Naive thymus-derived CD8-positive, alpha-beta T cell (primary cell): ENCODE measurements at regions not wholly inside any gene's neighbourhood (a gene's known extent, or its start where the extent isn't known, plus 50 kb on each side); places are given as distances from the start of the nearest gene placed in this dataset.

ENCODE experiments used
- ATAC-seq, 2 donors: fragments of 150-1000 bp; cut with Tn5 transposase in 1 of 2; sonication (Bioruptor Pico), chemical (Tn5 transposase) in 1 of 2; 1 replicate in 1 of 2; 2 replicates in 1 of 2; pipeline ENCODE4 v1.10.0; 2021; ENCODE audit warnings: mild to moderate bottlenecking in 2 of 2, moderate library complexity in 2 of 2
- POLR2A ChIA-PET: fragments of 350-600 bp; sonication (Branson Sonifier 250); formaldehyde crosslinking; loops from one replicate; lab custom pipeline; 2021; ENCODE audit warnings: antibody characterized with exemption; lab: Charles Lee
- DNase-seq, 10 donors: peaks; one replicate each; pipeline versions ENCODE4 v3.0.0 to v3.0.0-alpha.2; 2020 to 2022
- H3K27ac Mint-ChIP-seq, 10 donors: one replicate each; pipeline ENCODE4 v1.8.0; 2020 to 2022; ENCODE audit warnings: mild to moderate bottlenecking in 10 of 10, mixed read lengths in 10 of 10, moderate library complexity in 4 of 10, inconsistent platforms in 1 of 10
- H3K27me3 Mint-ChIP-seq, 5 donors: one replicate each; pipeline ENCODE4 v1.8.0; 2021 to 2022; ENCODE audit warnings: mixed read lengths in 5 of 5
- H3K36me3 Mint-ChIP-seq, 3 donors: one replicate each; pipeline ENCODE4 v1.8.0; 2020 to 2022; ENCODE audit warnings: mixed read lengths in 3 of 3, mild to moderate bottlenecking in 2 of 3, inconsistent platforms in 1 of 3
- H3K4me1 Mint-ChIP-seq, 4 donors: one replicate each; pipeline ENCODE4 v1.8.0; 2021 to 2022; ENCODE audit warnings: mixed read lengths in 4 of 4
- H3K4me3 Mint-ChIP-seq, 10 donors: one replicate each; pipeline ENCODE4 v1.8.0; 2020 to 2022; ENCODE audit warnings: mild to moderate bottlenecking in 10 of 10, mixed read lengths in 10 of 10, moderate library complexity in 6 of 10, inconsistent platforms in 1 of 10
- H3K9me3 Mint-ChIP-seq, 9 donors: one replicate each; pipeline ENCODE4 v1.8.0; 2020 to 2022; ENCODE audit warnings: mixed read lengths in 9 of 9, mild to moderate bottlenecking in 3 of 9, inconsistent platforms in 1 of 9, moderate library complexity in 1 of 9

DNA sequence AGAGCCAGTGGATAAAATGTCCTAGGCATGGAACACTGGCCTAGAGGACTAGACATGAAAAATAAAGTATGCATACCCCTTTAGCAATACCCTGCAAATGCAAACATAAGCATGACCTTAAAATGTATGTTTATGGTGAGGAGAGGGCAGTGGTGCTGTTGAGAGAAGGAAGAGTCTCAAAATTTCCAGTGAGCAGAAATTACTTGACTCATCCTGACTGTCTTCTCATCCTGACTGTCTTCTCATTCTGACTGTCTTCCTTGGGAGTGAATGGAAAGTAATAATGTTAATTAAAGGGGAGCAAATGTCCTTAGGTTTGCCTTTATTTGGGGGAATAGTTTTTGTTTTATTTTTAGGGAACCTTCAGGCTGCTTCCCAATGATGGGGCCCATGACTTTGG is 121.5 kb upstream of the GALNT15 start:
- H3K4me3 Mint-ChIP-seq, result no peak overlapping the region
- no peaks in the 10 kb centered on the region for H3K9me3 Mint-ChIP-seq
- no peak for ATAC-seq
- no peaks in the 10 kb centered on the region for H3K27me3 Mint-ChIP-seq
- H3K36me3 Mint-ChIP-seq, result no peaks in the 10 kb centered on the region
- H3K27ac Mint-ChIP-seq, result no peak overlapping the region
- POLR2A ChIA-PET, result no interaction called here
- peaks cover 0 to 6% (median under 1%) of the 10 kb centered on the region in 4 donors for H3K4me1 Mint-ChIP-seq
- no peak for DNase-seq

DNA sequence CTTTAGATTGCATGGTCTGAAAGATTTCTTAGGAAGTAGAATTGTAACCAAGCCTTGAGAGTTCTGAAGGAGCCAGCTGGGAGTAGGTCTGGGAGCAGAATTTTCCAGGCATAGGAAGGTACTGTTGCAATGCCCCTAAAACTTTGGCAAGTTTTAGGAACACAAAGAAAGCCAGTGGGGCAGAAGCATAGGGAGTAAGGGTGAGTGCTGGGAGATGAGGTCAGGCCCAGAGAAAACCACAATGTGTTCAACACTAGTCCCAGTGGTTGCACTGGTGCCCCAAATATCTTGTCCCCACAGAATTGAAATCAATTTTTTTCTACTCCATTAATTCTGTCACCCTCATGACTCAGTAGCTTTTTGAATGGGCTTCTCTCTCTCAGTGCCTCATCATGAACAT is 120.7 kb upstream of the GALNT15 start:
- Mint-ChIP-seq H3K4me3 (no peak overlapping the region), H3K36me3 (no peaks in the 10 kb centered on the region), H3K9me3 (no peaks in the 10 kb centered on the region), H3K4me1 (peaks cover 0 to under 1% (median 0%) of the 10 kb centered on the region in 4 donors), H3K27me3 (no peaks in the 10 kb centered on the region), H3K27ac (no peak overlapping the region)
- no peak for DNase-seq
- no peak for ATAC-seq
- POLR2A ChIA-PET, result no interaction called here

- H3K4me1 Mint-ChIP-seq, result no peaks in the 10 kb centered on the region
- peaks cover 0 to 10% (median 4%) of the 10 kb centered on the region in 5 donors for H3K27me3 Mint-ChIP-seq
- no peak for DNase-seq
- POLR2A ChIA-PET, result no interaction called here
- H3K27ac Mint-ChIP-seq, result no peak overlapping the region
- H3K4me3 Mint-ChIP-seq, result no peak overlapping the region
- no peak for ATAC-seq
- H3K9me3 Mint-ChIP-seq, result no peaks in the 10 kb centered on the region
- no peaks in the 10 kb centered on the region for H3K36me3 Mint-ChIP-seq
Measured at GRCh38 chr3:16055606-16056211, 118.8 kb upstream of the GALNT15 start.

- DNase-seq (no peak), ATAC-seq (no peak)
- no peak overlapping the region for H3K4me3 Mint-ChIP-seq
- POLR2A ChIA-PET, result no interaction called here
- H3K4me1 Mint-ChIP-seq, result no peaks in the 10 kb centered on the region
- peaks cover 0 to 13% (median 5%) of the 10 kb centered on the region in 5 donors for H3K27me3 Mint-ChIP-seq
- H3K9me3 Mint-ChIP-seq, result no peaks in the 10 kb centered on the region
- H3K36me3 Mint-ChIP-seq, result no peaks in the 10 kb centered on the region
- no peak overlapping the region for H3K27ac Mint-ChIP-seq
Measured at GRCh38 chr3:16056217-16056616, 118.3 kb upstream of the GALNT15 start.

DNA sequence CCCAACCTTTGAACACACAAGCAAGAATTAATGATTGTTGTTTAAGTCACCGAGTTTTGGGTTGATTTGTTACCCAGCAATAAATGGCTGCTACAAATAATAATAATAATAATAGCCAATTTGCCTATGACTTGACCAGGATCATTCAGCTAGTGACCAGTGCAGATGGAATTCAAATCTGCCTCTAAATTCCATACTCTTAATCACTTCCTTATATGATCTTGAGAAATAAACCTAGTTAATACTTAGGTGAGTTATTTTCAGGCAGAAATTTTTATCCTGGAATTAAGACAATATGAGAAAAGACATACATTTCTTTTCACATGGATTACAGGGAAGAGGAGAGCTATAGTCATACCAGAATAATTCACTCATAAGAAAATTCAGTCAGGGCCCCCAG is 116.0 kb upstream of the GALNT15 start:
- peaks cover 5 to 24% (median 8%) of the 10 kb centered on the region in 5 donors for H3K27me3 Mint-ChIP-seq
- H3K27ac Mint-ChIP-seq, result no peak overlapping the region
- POLR2A ChIA-PET, result no interaction called here
- no peaks in the 10 kb centered on the region for H3K36me3 Mint-ChIP-seq
- no peak for DNase-seq
- H3K4me1 Mint-ChIP-seq, result peaks cover 0 to 1% (median 0%) of the 10 kb centered on the region in 4 donors
- no peaks in the 10 kb centered on the region for H3K9me3 Mint-ChIP-seq
- no peak for ATAC-seq
- no peak overlapping the region for H3K4me3 Mint-ChIP-seq

DNA sequence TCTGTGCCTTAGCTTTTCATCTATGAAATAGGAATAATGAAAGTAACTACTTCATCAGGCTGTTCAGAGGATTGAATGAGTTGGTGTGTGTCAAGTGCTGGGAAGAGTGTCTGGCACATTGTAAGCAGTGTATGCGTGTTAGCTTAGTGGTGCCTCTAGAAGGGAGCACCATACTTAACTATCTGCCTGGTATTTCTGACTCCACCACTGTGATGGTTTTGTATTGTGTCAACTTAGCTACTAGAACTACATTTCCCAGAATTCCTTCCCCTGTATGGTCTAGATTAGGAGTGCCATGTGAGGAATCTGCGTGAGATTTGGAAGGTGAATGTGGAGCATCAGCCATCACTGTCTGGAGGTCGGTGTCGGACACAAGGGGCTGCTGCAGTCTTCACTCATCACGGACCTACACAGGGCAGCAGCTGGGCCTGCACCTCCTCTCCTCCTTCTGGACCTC is 115.4 kb upstream of the GALNT15 start:
- DNase-seq (no peak), ATAC-seq (no peak)
- Mint-ChIP-seq H3K4me3 (no peak overlapping the region), H3K36me3 (no peaks in the 10 kb centered on the region), H3K4me1 (peaks cover 0 to 1% (median 0%) of the 10 kb centered on the region in 4 donors), H3K27ac (no peak overlapping the region), H3K9me3 (no peaks in the 10 kb centered on the region), H3K27me3 (peaks cover 5 to 24% (median 8%) of the 10 kb centered on the region in 5 donors)
- POLR2A ChIA-PET, result no interaction called here

DNA sequence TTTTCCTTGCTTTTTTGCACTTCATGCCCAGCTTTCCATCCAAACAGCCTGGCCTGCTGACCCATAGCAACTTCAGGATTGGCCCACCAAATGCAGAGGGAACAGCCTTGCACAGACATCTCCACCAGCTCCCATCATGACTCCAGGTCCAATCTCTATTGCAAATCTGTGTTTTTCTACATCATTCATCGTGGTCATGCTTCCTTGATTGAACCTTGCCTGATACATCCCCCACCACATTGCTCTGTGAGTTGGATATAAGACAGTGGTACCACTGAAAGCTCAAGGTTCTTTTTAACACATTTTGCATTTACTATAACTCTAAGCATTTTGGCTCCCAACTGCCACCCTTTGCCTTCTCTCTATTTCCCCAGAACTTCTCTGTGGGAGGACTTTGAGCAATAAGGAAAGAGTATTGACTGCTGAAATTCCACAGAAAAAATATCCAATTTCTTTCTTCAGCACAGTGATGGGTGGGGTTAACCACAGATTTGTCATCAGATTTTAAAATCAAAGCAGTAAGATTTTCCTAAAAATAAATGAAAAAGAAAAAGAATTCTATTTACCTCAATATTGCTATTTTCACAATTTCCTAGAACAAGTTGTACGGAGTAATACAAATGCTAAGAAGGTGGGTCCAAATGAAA is 114.6 kb upstream of the GALNT15 start:
- no peak for ATAC-seq
- no peak for DNase-seq
- peaks cover 5 to 24% (median 8%) of the 10 kb centered on the region in 5 donors for H3K27me3 Mint-ChIP-seq
- H3K9me3 Mint-ChIP-seq, result no peaks in the 10 kb centered on the region
- H3K4me1 Mint-ChIP-seq, result peaks cover 0 to 4% (median 0%) of the 10 kb centered on the region in 4 donors
- no peak overlapping the region for H3K4me3 Mint-ChIP-seq
- H3K27ac Mint-ChIP-seq, result no peak overlapping the region
- POLR2A ChIA-PET, result no interaction called here
- no peaks in the 10 kb centered on the region for H3K36me3 Mint-ChIP-seq

GRCh38 chr3:16060358-16060852 is 114.1 kb upstream of the GALNT15 start:
- Mint-ChIP-seq H3K27ac (no peak overlapping the region), H3K4me1 (peaks cover 0 to 4% (median 0%) of the 10 kb centered on the region in 4 donors), H3K9me3 (no peaks in the 10 kb centered on the region), H3K4me3 (no peak overlapping the region), H3K36me3 (no peaks in the 10 kb centered on the region), H3K27me3 (peaks cover 5 to 24% (median 8%) of the 10 kb centered on the region in 5 donors)
- DNase-seq, result no peak
- no peak for ATAC-seq
- POLR2A ChIA-PET, result no interaction called here

DNA sequence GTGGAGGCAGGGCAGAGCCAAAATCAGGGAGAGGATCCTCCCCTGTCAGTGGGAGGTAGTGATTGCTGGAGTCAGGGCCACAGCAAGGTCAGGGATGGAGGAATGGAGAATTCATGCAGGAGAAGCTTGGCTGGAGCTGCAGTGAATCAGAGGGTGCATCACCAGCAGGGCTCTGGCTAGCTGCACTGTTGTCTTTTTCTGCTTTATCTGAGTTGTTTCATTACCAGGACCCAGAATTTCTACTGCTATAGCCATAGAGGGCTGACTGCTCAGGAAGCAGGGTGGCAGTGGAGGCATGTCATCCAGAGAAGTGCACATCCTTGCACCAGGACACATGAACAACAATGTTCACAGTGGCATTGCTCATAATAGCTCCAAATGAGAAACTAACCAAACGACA is 113.5 kb upstream of the GALNT15 start:
- Mint-ChIP-seq H3K27me3 (peaks cover 5 to 24% (median 8%) of the 10 kb centered on the region in 5 donors), H3K27ac (no peak overlapping the region), H3K4me3 (no peak overlapping the region), H3K4me1 (peaks cover 0 to 4% (median 0%) of the 10 kb centered on the region in 4 donors), H3K36me3 (no peaks in the 10 kb centered on the region), H3K9me3 (no peaks in the 10 kb centered on the region)
- DNase-seq (no peak), ATAC-seq (no peak)
- POLR2A ChIA-PET, result no interaction called here

DNA sequence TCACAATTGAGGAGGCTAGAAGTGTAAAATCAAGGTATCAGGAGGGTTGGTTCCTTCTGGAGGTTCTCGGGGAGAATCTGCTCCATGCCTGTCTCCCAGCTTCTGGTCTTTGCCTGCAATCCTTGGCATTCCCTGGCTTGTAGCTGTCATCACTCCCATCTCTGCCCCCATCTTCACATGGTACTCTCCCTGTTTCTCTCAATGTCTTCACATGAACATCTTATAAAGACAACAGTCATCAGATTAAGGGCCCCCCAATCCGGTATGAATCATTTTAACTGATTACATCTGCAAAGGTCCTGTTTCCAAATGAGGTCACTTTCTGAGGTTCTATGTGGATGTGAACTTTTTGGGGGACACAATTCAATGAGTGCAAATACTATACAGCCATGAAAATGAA is 113.0 kb upstream of the GALNT15 start:
- ATAC-seq, result no peak
- H3K9me3 Mint-ChIP-seq, result no peaks in the 10 kb centered on the region

DNA sequence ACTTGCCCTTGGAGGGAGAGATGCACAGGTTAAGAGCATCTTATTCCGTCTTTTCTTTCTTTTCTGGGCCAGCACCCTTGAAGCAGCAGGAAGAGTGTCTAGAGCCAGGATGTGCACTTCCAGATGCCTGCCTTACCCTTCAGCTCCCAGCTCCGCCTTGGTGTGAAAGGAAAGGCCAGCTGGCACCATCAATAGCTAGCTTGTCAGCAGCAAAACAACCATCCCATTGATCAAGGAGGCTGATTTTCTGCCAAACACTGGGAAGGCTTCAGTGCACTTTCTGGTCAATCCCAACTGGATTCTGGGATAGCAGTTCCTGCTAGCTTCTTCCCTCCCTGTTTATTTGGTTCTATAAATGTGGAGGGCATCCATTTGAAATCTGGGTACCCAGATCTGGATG is 110.9 kb upstream of the GALNT15 start:
- H3K36me3 Mint-ChIP-seq, result no peaks in the 10 kb centered on the region
- no peak for ATAC-seq
- POLR2A ChIA-PET, result no interaction called here
- H3K4me3 Mint-ChIP-seq, result no peak overlapping the region
- H3K4me1 Mint-ChIP-seq, result peaks cover 0 to 4% (median 0%) of the 10 kb centered on the region in 4 donors
- DNase-seq, result no peak
- peaks cover 5 to 26% (median 8%) of the 10 kb centered on the region in 5 donors for H3K27me3 Mint-ChIP-seq
- H3K9me3 Mint-ChIP-seq, result no peaks in the 10 kb centered on the region
- no peak overlapping the region for H3K27ac Mint-ChIP-seq

More for the DNA sequence above, 113.0 kb upstream of the GALNT15 start:
- H3K4me1 Mint-ChIP-seq, result peaks cover 0 to 4% (median 0%) of the 10 kb centered on the region in 4 donors
- no peak overlapping the region for H3K4me3 Mint-ChIP-seq
- no peak overlapping the region for H3K27ac Mint-ChIP-seq
- DNase-seq, result no peak
- no peaks in the 10 kb centered on the region for H3K36me3 Mint-ChIP-seq
- POLR2A ChIA-PET, result no interaction called here
- H3K27me3 Mint-ChIP-seq, result peaks cover 5 to 24% (median 8%) of the 10 kb centered on the region in 5 donors

GRCh38 chr3:16064642-16065414 is 109.7 kb upstream of the GALNT15 start:
- H3K9me3 Mint-ChIP-seq, result no peaks in the 10 kb centered on the region
- no peak for DNase-seq
- peaks cover 1 to 20% (median 8%) of the 10 kb centered on the region in 5 donors for H3K27me3 Mint-ChIP-seq
- no peak for ATAC-seq
- H3K4me1 Mint-ChIP-seq, result peaks cover 0 to 4% (median 0%) of the 10 kb centered on the region in 4 donors
- no peak overlapping the region for H3K27ac Mint-ChIP-seq
- no peaks in the 10 kb centered on the region for H3K36me3 Mint-ChIP-seq
- POLR2A ChIA-PET, result no interaction called here
- H3K4me3 Mint-ChIP-seq, result no peak overlapping the region

DNA sequence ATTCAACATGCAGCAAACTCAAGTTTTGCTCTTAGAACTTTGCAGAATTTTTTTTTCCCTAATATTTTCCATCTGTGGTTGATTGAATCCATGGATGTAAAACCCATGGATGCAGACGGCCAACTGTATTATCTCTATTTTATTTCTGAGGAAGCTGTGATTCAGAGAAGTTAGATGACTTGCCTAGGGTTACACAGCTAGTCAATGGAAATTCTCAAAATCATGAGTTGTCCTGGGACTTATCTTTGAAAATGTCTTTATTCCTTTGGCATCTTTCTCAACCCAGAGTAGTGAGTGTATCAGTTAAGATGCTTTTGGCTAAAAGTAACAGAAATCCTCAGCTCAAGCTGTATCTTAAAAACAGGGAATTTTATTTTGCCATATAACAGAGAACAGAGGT is 107.9 kb upstream of the GALNT15 start:
- no peak for DNase-seq
- H3K4me1 Mint-ChIP-seq, result peaks cover 0 to 4% (median 0%) of the 10 kb centered on the region in 4 donors
- no peak overlapping the region for H3K4me3 Mint-ChIP-seq
- ATAC-seq, result no peak
- no peaks in the 10 kb centered on the region for H3K36me3 Mint-ChIP-seq
- H3K27me3 Mint-ChIP-seq, result peaks cover 0 to 10% (median 8%) of the 10 kb centered on the region in 5 donors
- H3K9me3 Mint-ChIP-seq, result no peaks in the 10 kb centered on the region
- POLR2A ChIA-PET, result no interaction called here
- H3K27ac Mint-ChIP-seq, result no peak overlapping the region
